ENCODE measurements at regions not wholly inside any gene's neighbourhood (a gene's known extent, or its start where the extent isn't known, plus 50 kb on each side); places are given as distances from the start of the nearest gene placed in this dataset.

GRCh38 chr20:12956303-12956702 is 52.5 kb upstream of the SPTLC3 start:
- no peak overlapping the region for H3K4me3 ChIP-seq
- DNase-seq (ENCODE audit: low spot score) = no peak
- H3K4me2 ChIP-seq = no peak overlapping the region
- peaks cover 4% of the 10 kb centered on the region for H3K4me1 Mint-ChIP-seq
- H3K79me2 ChIP-seq (ENCODE audit: low read depth) = no peaks in the 10 kb centered on the region
- H2AFZ ChIP-seq (replicated peaks) = no peak overlapping the region
- H3K9ac ChIP-seq = no peak overlapping the region
- no peaks in the 10 kb centered on the region for H3K9me3 Mint-ChIP-seq
- H3K27me3 ChIP-seq = no peaks in the 10 kb centered on the region
- H3F3A ChIP-seq (ENCODE audit: low read depth) = no peaks in the 10 kb centered on the region
- no peak overlapping the region for H3K27ac Mint-ChIP-seq
- H3K27ac ChIP-seq = no peak overlapping the region
- H3K36me3 Mint-ChIP-seq = no peaks in the 10 kb centered on the region
- H3K27me3 Mint-ChIP-seq (ENCODE audit: insufficient read depth, low read depth) = peaks cover 2% of the 10 kb centered on the region
- no peak overlapping the region for H3K4me3 Mint-ChIP-seq
- no peaks in the 10 kb centered on the region for H3K36me3 ChIP-seq
- TF ChIP-seq EZH2phosphoT487 (IDR thresholded peaks at IDR 0.05) (no peak), CTCF (IDR thresholded peaks at IDR 0.05) (no peak), EZH2 (IDR thresholded peaks at IDR 0.05) (no peak)
- H3K4me1 ChIP-seq = no peaks in the 10 kb centered on the region
- no peaks in the 10 kb centered on the region for H4K20me1 ChIP-seq (ENCODE audit: low read depth)
- H3K9me3 ChIP-seq (ENCODE audit: low read depth) = no peaks in the 10 kb centered on the region

- H3K4me3 ChIP-seq = no peak overlapping the region
- Mint-ChIP-seq H3K4me3 (no peak overlapping the region), H3K27me3 (ENCODE audit: insufficient read depth, low read depth) (peaks cover 2% of the 10 kb centered on the region), H3K27ac (no peak overlapping the region), H3K4me1 (peaks cover 8% of the 10 kb centered on the region), H3K36me3 (no peaks in the 10 kb centered on the region), H3K9me3 (no peaks in the 10 kb centered on the region)
- no peak for DNase-seq (ENCODE audit: low spot score)
- H3K36me3 ChIP-seq = no peaks in the 10 kb centered on the region
- H3K4me2 ChIP-seq = no peak overlapping the region
- H3K27me3 ChIP-seq = no peaks in the 10 kb centered on the region
- H4K20me1 ChIP-seq (ENCODE audit: low read depth) = no peaks in the 10 kb centered on the region
- H3K4me1 ChIP-seq = peaks cover under 1% of the 10 kb centered on the region
- TF ChIP-seq EZH2 (IDR thresholded peaks at IDR 0.05) (no peak), CTCF (IDR thresholded peaks at IDR 0.05) (no peak), EZH2phosphoT487 (IDR thresholded peaks at IDR 0.05) (no peak)
- no peaks in the 10 kb centered on the region for H3K79me2 ChIP-seq (ENCODE audit: low read depth)
- H3F3A ChIP-seq (ENCODE audit: low read depth) = no peaks in the 10 kb centered on the region
- H2AFZ ChIP-seq (replicated peaks) = no peak overlapping the region
- H3K9me3 ChIP-seq (ENCODE audit: low read depth) = no peaks in the 10 kb centered on the region
- no peak overlapping the region for H3K27ac ChIP-seq
- H3K9ac ChIP-seq = no peak overlapping the region
These were observed 50.8 kb upstream of the SPTLC3 start for GRCh38 chr20:12957968-12958367.
